Hematopoietic multipotent progenitor cell treated with erythropoietin and hydrocortisone succinate and interleukin-3 and kit ligand, for 4 days (in vitro differentiated cells): ENCODE measurements at regions not wholly inside any gene's neighbourhood (a gene's known extent, or its start where the extent isn't known, plus 50 kb on each side); places are given as distances from the start of the nearest gene placed in this dataset.
"Not testable (repeated sequence)": the region's sequence is repeated elsewhere in the genome, so short reads cannot be mapped to it uniquely, and the experiment has no call there.

Experiments
- DNase-seq: peaks from one replicate; pipeline ENCODE4 v3.0.0-alpha.2; 2015

GRCh38 chr5:89827359-89827758 lies 582.2 kb downstream of the CETN3 start:
- DNase-seq = no peak

- DNase-seq = peak; percentile 7
Observed at GRCh38 chr5:89826938-89827337, 582.6 kb downstream of the CETN3 start.

- no peak for DNase-seq
Observed at GRCh38 chr5:89823046-89823445, 586.5 kb downstream of the CETN3 start.

- no peak for DNase-seq
Observed at GRCh38 chr5:89817841-89818240, 591.7 kb downstream of the CETN3 start.

- no peak for DNase-seq
Observed at GRCh38 chr5:89816038-89816437, 593.5 kb downstream of the CETN3 start.

GRCh38 chr5:89800735-89801134 lies 608.8 kb downstream of the CETN3 start:
- DNase-seq = not testable (repeated sequence)

- not testable (repeated sequence) for DNase-seq
Observed at GRCh38 chr5:89794504-89794903, 615.1 kb downstream of the CETN3 start.

- not testable (repeated sequence) for DNase-seq
Observed at GRCh38 chr5:89779734-89780133, 629.8 kb downstream of the CETN3 start.

- DNase-seq = no peak
Observed at GRCh38 chr5:89777758-89778157, 631.8 kb downstream of the CETN3 start.

GRCh38 chr5:89769975-89770374 lies 639.6 kb downstream of the CETN3 start:
- DNase-seq = no peak

GRCh38 chr5:89759802-89760201 lies 649.8 kb downstream of the CETN3 start:
- no peak for DNase-seq

GRCh38 chr5:89758146-89758545 lies 651.4 kb downstream of the CETN3 start:
- DNase-seq = no peak

GRCh38 chr5:89756955-89757354 lies 652.6 kb downstream of the CETN3 start:
- DNase-seq = peak; percentile 7

- DNase-seq = no peak
Observed at GRCh38 chr5:89755024-89755423, 654.5 kb downstream of the CETN3 start.

- DNase-seq = peak; percentile 28
Observed at GRCh38 chr5:89735082-89735481, 674.5 kb downstream of the CETN3 start.

- no peak for DNase-seq
Observed at GRCh38 chr5:89733772-89734171, 675.8 kb downstream of the CETN3 start.

GRCh38 chr5:89729623-89730301 lies 679.8 kb downstream of the CETN3 start:
- peak; percentile 15 for DNase-seq

- peak; percentile 11 for DNase-seq
Observed at GRCh38 chr5:89728750-89729149, 680.8 kb downstream of the CETN3 start.

GRCh38 chr5:89728134-89728533 lies 681.4 kb downstream of the CETN3 start:
- DNase-seq = no peak

GRCh38 chr5:89724379-89725095 lies 685.0 kb downstream of the CETN3 start:
- no peak for DNase-seq

- DNase-seq = no peak
Observed at GRCh38 chr5:89723907-89724306, 685.6 kb downstream of the CETN3 start.

- DNase-seq = no peak
Observed at GRCh38 chr5:89722538-89722937, 687.0 kb downstream of the CETN3 start.

- no peak for DNase-seq
Observed at GRCh38 chr5:89721931-89722330, 687.6 kb downstream of the CETN3 start.

GRCh38 chr5:89721353-89721752 lies 688.2 kb downstream of the CETN3 start:
- no peak for DNase-seq
